GM21786 (cell line): ENCODE measurements at regions not wholly inside any gene's neighbourhood (a gene's known extent, or its start where the extent isn't known, plus 50 kb on each side); places are given as distances from the start of the nearest gene placed in this dataset.

ENCODE experiments used
- ATAC-seq: cut with Tn5 transposase; IDR thresholded peaks from one replicate; pipeline ENCODE4 v1.9.1; 2021; ENCODE audit not compliant: unreplicated experiment

- ATAC-seq: no peak
Measured at GRCh38 chr3:116767726-116768125, 58.1 kb downstream of the TUSC7 start.

- peak; percentile 99 for ATAC-seq
Measured at GRCh38 chr3:116770815-116771450, 61.4 kb downstream of the TUSC7 start.

GRCh38 chr3:116776880-116777785, 67.6 kb downstream of the TUSC7 start:
- ATAC-seq: no peak

GRCh38 chr3:116785226-116785625, 75.6 kb downstream of the TUSC7 start:
- no peak for ATAC-seq

- no peak for ATAC-seq
Measured at GRCh38 chr3:116802651-116803050, 93.1 kb downstream of the TUSC7 start.

GRCh38 chr3:116806351-116806750, 96.8 kb downstream of the TUSC7 start:
- no peak for ATAC-seq

- ATAC-seq: no peak
Measured at GRCh38 chr3:116808725-116809124, 99.1 kb downstream of the TUSC7 start.

GRCh38 chr3:116809208-116809607, 99.6 kb downstream of the TUSC7 start:
- ATAC-seq: no peak

- no peak for ATAC-seq
Measured at GRCh38 chr3:116811754-116812153, 102.2 kb downstream of the TUSC7 start.

- no peak for ATAC-seq
Measured at GRCh38 chr3:116812949-116813348, 103.4 kb downstream of the TUSC7 start.

GRCh38 chr3:116815321-116815720, 105.7 kb downstream of the TUSC7 start:
- ATAC-seq: no peak

GRCh38 chr3:116815831-116816588, 106.4 kb downstream of the TUSC7 start:
- no peak for ATAC-seq

- ATAC-seq: no peak
Measured at GRCh38 chr3:116821371-116821770, 111.8 kb downstream of the TUSC7 start.

GRCh38 chr3:116824208-116824607, 114.6 kb downstream of the TUSC7 start:
- ATAC-seq: no peak

- no peak for ATAC-seq
Measured at GRCh38 chr3:116833202-116833601, 123.6 kb downstream of the TUSC7 start.

- no peak for ATAC-seq
Measured at GRCh38 chr3:116834816-116835215, 125.2 kb downstream of the TUSC7 start.

- ATAC-seq: no peak
Measured at GRCh38 chr3:116835658-116836057, 126.1 kb downstream of the TUSC7 start.

GRCh38 chr3:116836286-116836685, 126.7 kb downstream of the TUSC7 start:
- ATAC-seq: no peak

GRCh38 chr3:116837483-116837882, 127.9 kb downstream of the TUSC7 start:
- no peak for ATAC-seq

- no peak for ATAC-seq
Measured at GRCh38 chr3:116841003-116841735, 131.6 kb downstream of the TUSC7 start.
